ENCODE measurements at regions not wholly inside any gene's neighbourhood (a gene's known extent, or its start where the extent isn't known, plus 50 kb on each side); places are given as distances from the start of the nearest gene placed in this dataset.

- no TSS peak for BruUV-seq (replicated peaks)
- TF ChIP-seq MAX (IDR thresholded peaks at IDR 0.05; ENCODE audit: insufficient read depth, insufficient read length) (no peak), POLR2AphosphoS5 (IDR thresholded peaks at IDR 0.05; ENCODE audit: insufficient read depth, low read depth, low read length) (no peak), EZH2 (IDR thresholded peaks at IDR 0.05; ENCODE audit: borderline replicate concordance, low read depth, low read length, severe bottlenecking) (no peak), FOS (IDR thresholded peaks at IDR 0.05; ENCODE audit: borderline replicate concordance, insufficient read depth, low read length) (no peak), GATA2 (IDR thresholded peaks at IDR 0.05; ENCODE audit: insufficient read depth, insufficient read length, low read depth, low read length) (no peak), JUN (IDR thresholded peaks at IDR 0.05; ENCODE audit: borderline replicate concordance, insufficient read depth, insufficient read length, low read depth) (no peak), POLR2A (IDR thresholded peaks at IDR 0.05; ENCODE audit: low read depth, low read length) (no peak), MYC (IDR thresholded peaks at IDR 0.05; ENCODE audit: low read depth, low read length) (no peak), CTCF (IDR thresholded peaks at IDR 0.05; ENCODE audit: extremely low read depth in 1 of 2, insufficient read depth in 1 of 2, low read depth in 1 of 2, low read length in 2 of 2) (no peak)
- no peak overlapping the region for H3K27ac ChIP-seq (ENCODE audit: insufficient read depth, low read depth, low read length)
- no peak overlapping the region for H3K4me2 ChIP-seq (ENCODE audit: insufficient read depth, low read length)
- intact Hi-C loops (cut with micrococcal nuclease), result no loop called here
- H3K9me1 ChIP-seq (replicated peaks; ENCODE audit: control insufficient read depth, extremely low read depth, insufficient read depth, low read length), result no peaks in the 10 kb centered on the region
- H3K27me3 ChIP-seq (ENCODE audit: control insufficient read depth in 2 of 2, insufficient read depth in 2 of 2, low read length in 2 of 2), result no peaks in the 10 kb centered on the region
- H3K9ac ChIP-seq (replicated peaks; ENCODE audit: extremely low read depth, insufficient read depth, low read length), result no peak overlapping the region
- no peaks in the 10 kb centered on the region for H3K79me2 ChIP-seq (ENCODE audit: control insufficient read depth, insufficient read depth, low read length)
- FAIRE-seq (no peak), DNase-seq (ENCODE audit: low read depth, low spot score) (no peak)
- peaks cover 5% of the 10 kb centered on the region for H3K9me3 ChIP-seq (replicated peaks; ENCODE audit: control insufficient read depth, insufficient read depth, low read length)
- CTCF ChIA-PET, result no interaction called here
- H3K4me1 ChIP-seq (ENCODE audit: control insufficient read depth, extremely low read depth, insufficient read depth, low read length), result no peaks in the 10 kb centered on the region
- H3K4me3 ChIP-seq (replicated peaks in 1 of 3; ENCODE audit: insufficient read depth in 1 of 3, low read depth in 1 of 3, low read length in 3 of 3), result no peak overlapping the region
- dilution Hi-C loops (cut with MboI; ENCODE audit: extremely low pct_ligation_motif_present, low sequenced_read_pairs), result no loop called here
- H2AFZ ChIP-seq (ENCODE audit: low read depth, low read length), result no peak overlapping the region
- POLR2A ChIA-PET, result no interaction called here
- no peaks in the 10 kb centered on the region for H4K20me1 ChIP-seq (replicated peaks; ENCODE audit: control insufficient read depth, extremely low read depth, insufficient read depth, low read length)
- no peaks in the 10 kb centered on the region for H3K36me3 ChIP-seq (ENCODE audit: control insufficient read depth in 2 of 2, extremely low read depth in 1 of 2, insufficient read depth in 2 of 2, low read length in 2 of 2)
Measured at GRCh38 chr18:38459131-38459994, 893.8 kb upstream of the CELF4 start.

Measured in endothelial cell of umbilical vein (primary cell).